Activated T-helper 2 cell treated with anti-CD3 and anti-CD28 coated beads, Interferon-gamma antibody, Interleukin-2, Interleukin-4, amounts not matched to agents 10 μg/mL and 5 μg/mL and 100 μg/mL, durations not matched to agents 14 hours and 24 hours and 36 hours (primary cell): ENCODE measurements at regions not wholly inside any gene's neighbourhood (a gene's known extent, or its start where the extent isn't known, plus 50 kb on each side); places are given as distances from the start of the nearest gene placed in this dataset.

Experiments
- DNase-seq: peaks from one replicate; pipeline ENCODE4 v3.0.0; 2021; ENCODE audit warnings: low spot score
- H3K27ac Mint-ChIP-seq: one replicate; pipeline ENCODE4 v1.8.0; 2021; ENCODE audit warnings: mixed read lengths
- H3K27me3 Mint-ChIP-seq: one replicate; pipeline ENCODE4 v1.8.0; 2021; ENCODE audit warnings: low read depth, mixed read lengths
- H3K36me3 Mint-ChIP-seq: one replicate; pipeline ENCODE4 v1.8.0; 2021; ENCODE audit warnings: low read depth, mixed read lengths
- H3K4me1 Mint-ChIP-seq: one replicate; pipeline ENCODE4 v1.8.0; 2021; ENCODE audit warnings: low read depth, mixed read lengths
- H3K4me3 Mint-ChIP-seq: one replicate; pipeline ENCODE4 v1.8.0; 2021; ENCODE audit warnings: low read depth, mild to moderate bottlenecking, moderate library complexity, mixed read lengths
- H3K9me3 Mint-ChIP-seq: one replicate; pipeline ENCODE4 v1.8.0; 2021; ENCODE audit warnings: mixed read lengths
- intact Hi-C: fragments of 100-400 bp; cut with micrococcal nuclease; formaldehyde crosslinking; loops from one replicate; pipeline ENCODE4 v1.15.1; 2023

GRCh38 chr18:64208516-64208915 lies 59.6 kb upstream of the LINC00305 start:
- no peaks in the 10 kb centered on the region for H3K36me3 Mint-ChIP-seq
- H3K4me3 Mint-ChIP-seq, result no peak overlapping the region
- no peak for DNase-seq
- no peaks in the 10 kb centered on the region for H3K27me3 Mint-ChIP-seq
- peaks cover 3% of the 10 kb centered on the region for H3K4me1 Mint-ChIP-seq
- intact Hi-C loops, result no loop called here
- no peaks in the 10 kb centered on the region for H3K9me3 Mint-ChIP-seq
- no peak overlapping the region for H3K27ac Mint-ChIP-seq

GRCh38 chr18:64207820-64208219 lies 58.9 kb upstream of the LINC00305 start:
- H3K4me3 Mint-ChIP-seq, result peak overlapping the region; percentile 13
- H3K9me3 Mint-ChIP-seq, result no peaks in the 10 kb centered on the region
- no peak overlapping the region for H3K27ac Mint-ChIP-seq
- no peaks in the 10 kb centered on the region for H3K27me3 Mint-ChIP-seq
- DNase-seq, result no peak
- intact Hi-C loops, result no loop called here
- H3K36me3 Mint-ChIP-seq, result no peaks in the 10 kb centered on the region
- H3K4me1 Mint-ChIP-seq, result peaks cover 3% of the 10 kb centered on the region

- H3K9me3 Mint-ChIP-seq, result no peaks in the 10 kb centered on the region
- H3K27ac Mint-ChIP-seq, result no peak overlapping the region
- no peaks in the 10 kb centered on the region for H3K36me3 Mint-ChIP-seq
- H3K4me1 Mint-ChIP-seq, result peaks cover 3% of the 10 kb centered on the region
- H3K27me3 Mint-ChIP-seq, result no peaks in the 10 kb centered on the region
- intact Hi-C loops, result no loop called here
- H3K4me3 Mint-ChIP-seq, result no peak overlapping the region
- no peak for DNase-seq
These were observed 54.4 kb upstream of the LINC00305 start for GRCh38 chr18:64203295-64203694.

GRCh38 chr18:64202863-64203262 lies 54.0 kb upstream of the LINC00305 start:
- no peak for DNase-seq
- Mint-ChIP-seq H3K4me3 (no peak overlapping the region), H3K27ac (no peak overlapping the region), H3K4me1 (peaks cover 1% of the 10 kb centered on the region), H3K9me3 (no peaks in the 10 kb centered on the region), H3K36me3 (no peaks in the 10 kb centered on the region), H3K27me3 (no peaks in the 10 kb centered on the region)
- intact Hi-C loops, result no loop called here

GRCh38 chr18:64202210-64202836 lies 53.4 kb upstream of the LINC00305 start:
- Mint-ChIP-seq H3K27me3 (no peaks in the 10 kb centered on the region), H3K4me1 (no peaks in the 10 kb centered on the region)
- intact Hi-C loops, result no loop called here

GRCh38 chr18:64201781-64202180 lies 52.9 kb upstream of the LINC00305 start:
- intact Hi-C loops, result no loop called here
- no peak for DNase-seq
- H3K36me3 Mint-ChIP-seq, result no peaks in the 10 kb centered on the region
- H3K27ac Mint-ChIP-seq, result no peak overlapping the region
- no peaks in the 10 kb centered on the region for H3K9me3 Mint-ChIP-seq
- H3K4me1 Mint-ChIP-seq, result no peaks in the 10 kb centered on the region
- no peak overlapping the region for H3K4me3 Mint-ChIP-seq
- no peaks in the 10 kb centered on the region for H3K27me3 Mint-ChIP-seq

More at GRCh38 chr18:64202210-64202836, 53.4 kb upstream of the LINC00305 start:
- Mint-ChIP-seq H3K27ac (no peak overlapping the region), H3K36me3 (no peaks in the 10 kb centered on the region), H3K9me3 (no peaks in the 10 kb centered on the region), H3K4me3 (no peak overlapping the region)
- DNase-seq, result no peak

GRCh38 chr18:64199581-64199980 lies 50.7 kb upstream of the LINC00305 start:
- Mint-ChIP-seq H3K4me3 (no peak overlapping the region), H3K36me3 (no peaks in the 10 kb centered on the region), H3K27me3 (no peaks in the 10 kb centered on the region), H3K9me3 (no peaks in the 10 kb centered on the region), H3K27ac (no peak overlapping the region), H3K4me1 (no peaks in the 10 kb centered on the region)
- no peak for DNase-seq
- intact Hi-C loops, result no loop called here
